ENCODE measurements at regions not wholly inside any gene's neighbourhood (a gene's known extent, or its start where the extent isn't known, plus 50 kb on each side); places are given as distances from the start of the nearest gene placed in this dataset.

GRCh38 chr13:44857061-44857460 lies 132.2 kb downstream of the NUFIP1 start (continued):
- TF ChIP-seq BCL3 (IDR thresholded peaks at IDR 0.05) = no peak
- TF ChIP-seq POLR2A (IDR thresholded peaks at IDR 0.05; ENCODE audit: low read length) = no peak
- TF ChIP-seq CHD2 (IDR thresholded peaks at IDR 0.05; ENCODE audit: low read length, partially characterized antibody) = no peak

GRCh38 chr13:44855860-44856259 lies 133.4 kb downstream of the NUFIP1 start:
- POLR2A ChIA-PET = no interaction called here
- H3K4me2 ChIP-seq = no peak overlapping the region
- H3K4me1 ChIP-seq = peaks cover 20% of the 10 kb centered on the region
- no peaks in the 10 kb centered on the region for H3K9me3 ChIP-seq
- DNase-seq (ENCODE audit: low read depth in 1 of 2, low spot score in 1 of 2) (no peak), ATAC-seq (no peak), FAIRE-seq (no peak)
- H3K4me3 ChIP-seq = no peak overlapping the region
- WGBS (ENCODE audit: missing lambda C conversion rate) = 63% methylated on average over 4 of the region's 4 CpGs
- CTCF ChIA-PET = no interaction called here
- H3K27ac ChIP-seq = peak overlapping the region; percentile 58 to 67; a peak in 2 of 6 replicates
- TF ChIP-seq BHLHE40 (IDR thresholded peaks at IDR 0.05; ENCODE audit: low read depth, low read length) = no peak
- no peak for TF ChIP-seq RAD21 (conservative IDR thresholded peaks at IDR 0.05 in 1 of 2, IDR thresholded peaks at IDR 0.05 in 1 of 2)
- TF ChIP-seq HOXB5 (CRISPR knock-in tag; IDR thresholded peaks at IDR 0.05) = no peak
- TF ChIP-seq POLR2A (IDR thresholded peaks at IDR 0.05; ENCODE audit: low read length) = no peak
- TF ChIP-seq POLR2AphosphoS2 (conservative IDR thresholded peaks at IDR 0.05; ENCODE audit: low read length) = no peak
- no peak for TF ChIP-seq RARB (CRISPR knock-in tag; IDR thresholded peaks at IDR 0.05)
- TF ChIP-seq ESRRA (IDR thresholded peaks at IDR 0.05; ENCODE audit: borderline replicate concordance, low read length) = no peak
- TF ChIP-seq ZNF302 (CRISPR knock-in tag; IDR thresholded peaks at IDR 0.05) = no peak
- TF ChIP-seq CTCF (IDR thresholded peaks at IDR 0.05) = no peak
- no peak for TF ChIP-seq RFX5 (IDR thresholded peaks at IDR 0.05)
- TF ChIP-seq CEBPB (IDR thresholded peaks at IDR 0.05) = no peak
- no peak for TF ChIP-seq BCL3 (IDR thresholded peaks at IDR 0.05)
- TF ChIP-seq EHMT2 (IDR thresholded peaks at IDR 0.05; ENCODE audit: low read depth) = no peak
- TF ChIP-seq CHD4 (IDR thresholded peaks at IDR 0.05; ENCODE audit: borderline replicate concordance) = no peak
- TF ChIP-seq NFE2L2 (conservative IDR thresholded peaks at IDR 0.05; ENCODE audit: low read length) = no peak
- TF ChIP-seq KDM1A (IDR thresholded peaks at IDR 0.05; ENCODE audit: low read depth) = no peak
- TF ChIP-seq ZSCAN20 (CRISPR knock-in tag; IDR thresholded peaks at IDR 0.05) = no peak
- TF ChIP-seq RNF2 (IDR thresholded peaks at IDR 0.05; ENCODE audit: borderline replicate concordance, low read depth) = no peak
- no peak for TF ChIP-seq HES2 (IDR thresholded peaks at IDR 0.05)
- TF ChIP-seq ZC3H11A (IDR thresholded peaks at IDR 0.05) = no peak
